Gastrocnemius medialis (tissue), 4 donors: ENCODE measurements at regions not wholly inside any gene's neighbourhood (a gene's known extent, or its start where the extent isn't known, plus 50 kb on each side); places are given as distances from the start of the nearest gene placed in this dataset.

Source experiments
- ATAC-seq, 2 donors: fragments of 150-250 bp; one replicate each; pipeline ENCODE4 v1.9.1; 2016
- DNase-seq, 2 donors: peaks; one replicate each; pipeline ENCODE4 v3.0.0-alpha.2; 2019
- H3K27ac ChIP-seq, 4 donors: fragments of 200-600 bp; sonication (generic); 1 replicate in 1 of 4; 2 replicates in 3 of 4; pipeline ENCODE4 v1.5.1; 2016 to 2018; ENCODE audit warnings: mild to moderate bottlenecking in 2 of 4, moderate library complexity in 1 of 4
- H3K27me3 ChIP-seq, 3 donors: fragments of 200-600 bp; sonication (generic) in 2 of 3; 1 replicate in 1 of 3; 2 replicates in 2 of 3; pipeline versions ENCODE4 v1.5.1 to v1.6.0; 2016 to 2019; ENCODE audit warnings: mild to moderate bottlenecking in 1 of 3, moderate library complexity in 1 of 3
- H3K36me3 ChIP-seq, 2 donors: fragments of 200-600 bp; sonication (generic) in 1 of 2; one replicate each; pipeline ENCODE4 v1.5.1; 2017 to 2018
- H3K4me1 ChIP-seq, 2 donors: fragments of 200-600 bp; sonication (generic) in 1 of 2; one replicate each; pipeline ENCODE4 v1.5.1; 2016 to 2017; ENCODE audit warnings: mild to moderate bottlenecking in 2 of 2
- H3K4me3 ChIP-seq, 4 donors: fragments of 200-600 bp; sonication (generic) in 3 of 4; 1 replicate in 1 of 4; 2 replicates in 3 of 4; pipeline ENCODE4 v1.5.1; 2016 to 2019; ENCODE audit warnings: mild to moderate bottlenecking in 2 of 4
- H3K9me3 ChIP-seq, 3 donors: fragments of 200-600 bp; sonication (generic) in 2 of 3; 1 replicate in 1 of 3; 2 replicates in 2 of 3; pipeline ENCODE4 v1.5.1; 2016 to 2019
- POLR2A ChIP-seq, 2 donors: fragments of 450-650 bp; IDR thresholded peaks; one replicate each; pipeline ENCODE4 v1.6.1; 2017; ENCODE audit warnings: antibody characterized with exemption in 2 of 2, mild to moderate bottlenecking in 2 of 2, moderate library complexity in 2 of 2
- in situ Hi-C, 4 donors: fragments of 200-750 bp; cut with MboI; loops; one replicate each; pipeline versions ENCODE4 v1.15.0 to v1.8.0; 2017; ENCODE audit warnings: low sequenced_read_pairs in 4 of 4
- intact Hi-C: fragments of 100-400 bp; cut with DNase I; formaldehyde crosslinking; loops from one replicate; pipeline ENCODE4 v1.15.1; 2023; ENCODE audit warnings: low total_unique reads
- TF ChIP-seq, protein P1 (sequence below), 5 experiments: fragments of 450-650 bp in 3 of 5; fragments of 200-600 bp in 2 of 5; sonication (generic) in 2 of 5; IDR thresholded peaks in 4 of 5; conservative IDR thresholded peaks in 1 of 5; 1 replicate in 4 of 5; 2 replicates in 1 of 5; pipeline ENCODE4 v1.5.1; 2016 to 2019; ENCODE audit warnings: antibody characterized with exemption in 5 of 5, mild to moderate bottlenecking in 3 of 5, moderate library complexity in 3 of 5

DNA sequence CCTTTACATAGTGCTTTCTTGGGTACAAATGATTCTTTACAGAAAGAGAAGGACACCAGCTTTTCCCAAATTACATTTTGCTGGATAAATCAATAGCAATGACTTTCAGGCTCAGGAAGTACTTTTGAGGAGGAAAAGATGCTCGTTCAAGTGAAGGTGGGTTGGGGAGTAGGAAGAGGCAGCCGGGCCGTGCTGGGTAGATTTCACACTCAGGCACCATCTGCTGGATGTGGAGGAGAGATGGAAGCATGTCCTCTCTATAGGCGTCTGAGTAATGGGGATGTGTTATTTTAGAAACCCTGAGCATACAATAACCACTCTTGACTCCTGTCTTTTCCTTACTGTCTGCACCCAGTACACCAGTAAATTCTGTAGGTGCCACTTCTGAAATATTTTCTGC lies 152.3 kb upstream of the LARGE1 start:
- Histone ChIP-seq H3K27me3 (no peaks in the 10 kb centered on the region), H3K36me3 (no peaks in the 10 kb centered on the region), H3K4me3 (no peak overlapping the region), H3K9me3 (no peaks in the 10 kb centered on the region), H3K27ac (no peak overlapping the region), H3K4me1 (no peaks in the 10 kb centered on the region)
- in situ Hi-C loops: no loop called here
- DNase-seq (no peak), ATAC-seq (no peak)
- intact Hi-C loops: no loop called here
- TF ChIP-seq, protein P1, sequence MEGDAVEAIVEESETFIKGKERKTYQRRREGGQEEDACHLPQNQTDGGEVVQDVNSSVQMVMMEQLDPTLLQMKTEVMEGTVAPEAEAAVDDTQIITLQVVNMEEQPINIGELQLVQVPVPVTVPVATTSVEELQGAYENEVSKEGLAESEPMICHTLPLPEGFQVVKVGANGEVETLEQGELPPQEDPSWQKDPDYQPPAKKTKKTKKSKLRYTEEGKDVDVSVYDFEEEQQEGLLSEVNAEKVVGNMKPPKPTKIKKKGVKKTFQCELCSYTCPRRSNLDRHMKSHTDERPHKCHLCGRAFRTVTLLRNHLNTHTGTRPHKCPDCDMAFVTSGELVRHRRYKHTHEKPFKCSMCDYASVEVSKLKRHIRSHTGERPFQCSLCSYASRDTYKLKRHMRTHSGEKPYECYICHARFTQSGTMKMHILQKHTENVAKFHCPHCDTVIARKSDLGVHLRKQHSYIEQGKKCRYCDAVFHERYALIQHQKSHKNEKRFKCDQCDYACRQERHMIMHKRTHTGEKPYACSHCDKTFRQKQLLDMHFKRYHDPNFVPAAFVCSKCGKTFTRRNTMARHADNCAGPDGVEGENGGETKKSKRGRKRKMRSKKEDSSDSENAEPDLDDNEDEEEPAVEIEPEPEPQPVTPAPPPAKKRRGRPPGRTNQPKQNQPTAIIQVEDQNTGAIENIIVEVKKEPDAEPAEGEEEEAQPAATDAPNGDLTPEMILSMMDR (IDR thresholded peaks at IDR 0.05 in 4 of 5, conservative IDR thresholded peaks at IDR 0.05 in 1 of 5): no peak
- TF ChIP-seq POLR2A (IDR thresholded peaks at IDR 0.05): no peak

DNA sequence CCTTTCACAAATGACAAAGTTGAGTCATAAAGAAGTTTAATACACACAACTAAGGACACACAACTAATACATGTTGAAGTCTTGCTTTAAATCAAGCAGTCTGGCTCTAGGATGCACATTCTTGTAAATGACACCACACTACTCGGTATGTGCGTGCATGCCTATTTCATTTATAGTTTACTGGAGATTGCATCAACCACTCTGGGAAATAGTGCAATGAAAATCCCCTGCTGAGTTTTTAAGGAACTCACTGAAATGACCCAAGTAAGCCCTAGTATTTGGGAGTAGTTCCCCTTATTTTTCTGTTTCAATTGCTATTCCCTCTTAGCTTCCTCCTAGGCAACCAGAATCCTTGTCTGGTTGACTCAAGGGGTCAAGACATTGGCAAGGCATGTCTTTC lies 160.2 kb upstream of the LARGE1 start:
- no peak for ATAC-seq
- DNase-seq: no peak
- Histone ChIP-seq H3K4me3 (no peak overlapping the region), H3K27me3 (no peaks in the 10 kb centered on the region), H3K4me1 (no peaks in the 10 kb centered on the region), H3K9me3 (no peaks in the 10 kb centered on the region), H3K27ac (no peak overlapping the region), H3K36me3 (no peaks in the 10 kb centered on the region)
- TF ChIP-seq, protein P1 (IDR thresholded peaks at IDR 0.05 in 4 of 5, conservative IDR thresholded peaks at IDR 0.05 in 1 of 5): no peak
- no peak for TF ChIP-seq POLR2A (IDR thresholded peaks at IDR 0.05)
- in situ Hi-C loops (no loop called here), intact Hi-C loops (no loop called here)

DNA sequence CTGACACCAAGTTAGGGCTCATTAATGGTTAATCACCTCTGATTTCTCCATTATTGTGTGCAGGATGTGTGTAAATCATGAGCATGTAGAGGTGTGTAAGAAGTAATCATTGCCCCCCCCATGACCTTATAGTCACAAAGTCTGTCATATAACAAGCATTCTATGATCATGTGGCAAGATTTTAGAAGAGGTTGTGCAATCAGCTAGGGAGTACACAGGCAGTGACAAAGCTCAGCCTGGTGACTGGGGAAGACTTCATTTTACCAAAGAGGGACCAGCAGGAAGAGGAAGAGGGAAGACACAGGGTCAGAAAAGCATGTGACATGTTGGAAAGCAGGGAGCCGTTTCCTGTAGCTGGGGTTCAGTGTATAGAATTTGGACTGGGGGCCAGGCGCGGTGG lies 176.5 kb upstream of the LARGE1 start:
- intact Hi-C loops (no loop called here), in situ Hi-C loops (no loop called here)
- H3K4me1 ChIP-seq: no peaks in the 10 kb centered on the region
- H3K36me3 ChIP-seq: no peaks in the 10 kb centered on the region
- H3K27me3 ChIP-seq: peaks cover 0 to 5% (median 0%) of the 10 kb centered on the region in 3 donors
- H3K9me3 ChIP-seq: no peaks in the 10 kb centered on the region
- no peak for TF ChIP-seq POLR2A (IDR thresholded peaks at IDR 0.05)
- TF ChIP-seq, protein P1 (IDR thresholded peaks at IDR 0.05 in 4 of 5, conservative IDR thresholded peaks at IDR 0.05 in 1 of 5): no peak
- H3K4me3 ChIP-seq: no peak overlapping the region
- no peak overlapping the region for H3K27ac ChIP-seq
- DNase-seq (no peak), ATAC-seq (no peak)

DNA sequence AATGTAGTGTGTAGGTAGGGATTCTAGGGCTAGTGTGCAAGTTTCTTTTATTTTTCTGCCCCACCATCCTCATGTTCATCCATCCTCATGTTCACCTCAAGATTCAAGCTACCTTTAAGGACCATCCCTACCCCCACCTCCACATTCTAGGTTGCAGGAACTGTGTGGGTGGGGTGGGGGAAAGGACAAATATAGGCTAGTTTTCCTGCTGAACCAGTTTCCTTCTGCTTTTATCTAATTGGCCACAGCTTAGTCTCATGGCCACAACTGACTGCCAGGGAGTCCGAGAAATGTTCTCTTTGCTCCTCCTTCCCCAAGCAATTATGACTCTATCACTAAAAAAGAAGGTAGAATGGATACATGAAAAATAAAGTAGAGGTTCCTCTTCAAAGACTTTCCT lies 179.0 kb upstream of the LARGE1 start:
- in situ Hi-C loops (no loop called here), intact Hi-C loops (no loop called here)
- no peak for ATAC-seq
- DNase-seq: no peak
- H3K27me3 ChIP-seq: peaks cover 0 to 6% (median 0%) of the 10 kb centered on the region in 3 donors
- H3K27ac ChIP-seq: no peak overlapping the region
- TF ChIP-seq, protein P1 (IDR thresholded peaks at IDR 0.05 in 4 of 5, conservative IDR thresholded peaks at IDR 0.05 in 1 of 5): no peak
- TF ChIP-seq POLR2A (IDR thresholded peaks at IDR 0.05): no peak
- H3K4me1 ChIP-seq: no peaks in the 10 kb centered on the region
- no peaks in the 10 kb centered on the region for H3K36me3 ChIP-seq
- no peaks in the 10 kb centered on the region for H3K9me3 ChIP-seq
- H3K4me3 ChIP-seq: no peak overlapping the region

DNA sequence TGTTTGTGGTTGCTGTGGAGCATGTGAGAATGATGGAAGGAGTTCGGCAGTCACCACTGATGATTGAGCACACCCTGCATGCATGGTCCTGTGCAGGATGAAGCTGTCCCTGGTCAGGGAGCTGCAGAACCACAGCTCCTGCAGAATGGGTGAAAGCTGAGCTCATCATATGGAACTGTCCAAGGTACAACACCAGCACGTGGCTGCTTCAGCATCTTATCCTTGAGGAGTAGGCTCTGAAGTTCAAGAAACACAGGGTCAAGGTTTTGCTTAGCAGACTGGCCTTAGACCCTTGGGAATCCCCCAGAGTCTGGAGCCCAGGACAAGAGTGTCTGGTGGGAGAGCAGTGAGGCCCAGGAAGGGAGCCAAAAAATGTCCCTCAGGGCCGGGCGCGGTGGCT lies 182.4 kb upstream of the LARGE1 start:
- H3K27ac ChIP-seq: no peak overlapping the region
- in situ Hi-C loops (loop anchor here in 3 of 4 donors (10.0 to 25.0 kb wide), 4 partner anchors 178 to 798 kb away; partner anchors contain the start of gene LARGE1 (in 2 of the 3)), intact Hi-C loops (no loop called here)
- TF ChIP-seq, protein P1 (IDR thresholded peaks at IDR 0.05 in 4 of 5, conservative IDR thresholded peaks at IDR 0.05 in 1 of 5): no peak
- TF ChIP-seq POLR2A (IDR thresholded peaks at IDR 0.05): no peak
- no peaks in the 10 kb centered on the region for H3K36me3 ChIP-seq
- no peaks in the 10 kb centered on the region for H3K9me3 ChIP-seq
- DNase-seq (no peak), ATAC-seq (no peak)
- no peak overlapping the region for H3K4me3 ChIP-seq
- no peaks in the 10 kb centered on the region for H3K4me1 ChIP-seq
- H3K27me3 ChIP-seq: peaks cover 0 to 10% (median 0%) of the 10 kb centered on the region in 3 donors
